ENCODE measurements at regions not wholly inside any gene's neighbourhood (a gene's known extent, or its start where the extent isn't known, plus 50 kb on each side); places are given as distances from the start of the nearest gene placed in this dataset.

- no peak for TF ChIP-seq POLR2A (IDR thresholded peaks at IDR 0.05)
- TF ChIP-seq EP300 (IDR thresholded peaks at IDR 0.05) = no peak
Observed at GRCh38 chr9:85192750-85193149, 523.2 kb downstream of the NTRK2 start.
